HEK293 (cell line): ENCODE measurements at regions not wholly inside any gene's neighbourhood (a gene's known extent, or its start where the extent isn't known, plus 50 kb on each side); places are given as distances from the start of the nearest gene placed in this dataset.
A peak's percentile ranks its signal among the peaks of the same experiment; 100 is the strongest.
"Not testable (repeated sequence)": the region's sequence is repeated elsewhere in the genome, so short reads cannot be mapped to it uniquely, and the experiment has no call there.

Source experiments
- CTCF ChIA-PET: fragments of 350-600 bp; formaldehyde crosslinking; extraction: SDS; loops from one replicate; lab custom pipeline; 2021; ENCODE audit warnings: antibody characterized with exemption; lab: Yijun Ruan, JAX
- POLR2A ChIA-PET: fragments of 300-600 bp; formaldehyde crosslinking; extraction: SDS; loops from one replicate; lab custom pipeline; 2020; ENCODE audit warnings: antibody characterized with exemption, inconsistent platforms; lab: Yijun Ruan, JAX
- H3K27ac ChIP-seq: fragments of 200-500 bp; sonication (Bioruptor generic); 2 replicates; pipeline ENCODE4 v1.5.1; 2014; ENCODE audit warnings: low read depth, low read length, control low read depth, inconsistent platforms; ENCODE audit errors: extremely low read depth
- H3K36me3 ChIP-seq, 2 experiments: fragments of 200-500 bp in 1 of 2; sonication (Bioruptor generic) in 1 of 2; 1 replicate in 1 of 2; 2 replicates in 1 of 2; pipeline ENCODE4 v1.5.1; 2014 to 2017; ENCODE audit warnings: inconsistent platforms in 2 of 2, low read length in 2 of 2; ENCODE audit not compliant: control insufficient read depth in 2 of 2, insufficient read depth in 1 of 2
- H3K4me1 ChIP-seq: fragments of 200-500 bp; sonication (Bioruptor generic); 2 replicates; pipeline ENCODE4 v1.5.1; 2014; ENCODE audit warnings: mild to moderate bottlenecking, low read length, inconsistent platforms; ENCODE audit not compliant: control insufficient read depth, insufficient read depth
- H3K4me3 ChIP-seq: 2 replicates; pipeline ENCODE4 v1.5.1; 2011; ENCODE audit warnings: low read depth, mild to moderate bottlenecking, control low read depth, low read length, moderate library complexity
- H3K9me3 ChIP-seq: fragments of 200-500 bp; sonication (Bioruptor generic); 2 replicates; pipeline ENCODE4 v1.5.1; 2014; ENCODE audit warnings: low read depth, low read length, inconsistent platforms; ENCODE audit not compliant: control insufficient read depth, insufficient read depth
- PRDM1 ChIP-seq: fragments of 450-650 bp; formaldehyde crosslinking; IDR thresholded peaks from 2 replicates; pipeline ENCODE4; 2016; ENCODE audit warnings: missing biosample characterization, missing genetic modification characterization
- YY1 ChIP-seq: fragments of 450-650 bp; formaldehyde crosslinking; IDR thresholded peaks from 2 replicates; pipeline ENCODE4 v1.5.1; 2018; ENCODE audit warnings: missing biosample characterization, missing genetic modification characterization
- ZNF132 ChIP-seq: fragments of 450-650 bp; formaldehyde crosslinking; IDR thresholded peaks from 2 replicates; pipeline ENCODE4 v1.5.1; 2017; ENCODE audit warnings: missing biosample characterization, missing genetic modification characterization, borderline replicate concordance
- ZNF155 ChIP-seq: fragments of 450-650 bp; formaldehyde crosslinking; IDR thresholded peaks from 2 replicates; pipeline ENCODE4 v1.5.1; 2016; ENCODE audit warnings: missing biosample characterization, missing genetic modification characterization
- ZNF169 ChIP-seq: fragments of 450-650 bp; formaldehyde crosslinking; IDR thresholded peaks from 2 replicates; pipeline ENCODE4 v1.5.1; 2016; ENCODE audit warnings: missing biosample characterization, missing genetic modification characterization
- ZNF366 ChIP-seq: fragments of 450-650 bp; formaldehyde crosslinking; conservative IDR thresholded peaks from 2 replicates; pipeline ENCODE4 v1.5.1; 2016; ENCODE audit warnings: missing biosample characterization, missing genetic modification characterization
- ZNF433 ChIP-seq: fragments of 450-650 bp; formaldehyde crosslinking; IDR thresholded peaks from 2 replicates; pipeline ENCODE4 v1.5.1; 2016; ENCODE audit warnings: missing biosample characterization, missing genetic modification characterization, low read depth
- TF ChIP-seq, protein P1 (sequence below): fragments of 450-650 bp; formaldehyde crosslinking; IDR thresholded peaks from 2 replicates; pipeline ENCODE4 v1.5.1; 2016; ENCODE audit warnings: missing biosample characterization, missing genetic modification characterization
- TF ChIP-seq, protein P2 (sequence below): fragments of 450-650 bp; formaldehyde crosslinking; IDR thresholded peaks from 2 replicates; pipeline ENCODE4 v1.5.1; 2016; ENCODE audit warnings: missing biosample characterization, missing genetic modification characterization, borderline replicate concordance
- TF ChIP-seq, protein P3 (sequence below): fragments of 450-650 bp; formaldehyde crosslinking; IDR thresholded peaks from 2 replicates; pipeline ENCODE4 v1.5.1; 2016; ENCODE audit warnings: missing biosample characterization, missing genetic modification characterization

DNA sequence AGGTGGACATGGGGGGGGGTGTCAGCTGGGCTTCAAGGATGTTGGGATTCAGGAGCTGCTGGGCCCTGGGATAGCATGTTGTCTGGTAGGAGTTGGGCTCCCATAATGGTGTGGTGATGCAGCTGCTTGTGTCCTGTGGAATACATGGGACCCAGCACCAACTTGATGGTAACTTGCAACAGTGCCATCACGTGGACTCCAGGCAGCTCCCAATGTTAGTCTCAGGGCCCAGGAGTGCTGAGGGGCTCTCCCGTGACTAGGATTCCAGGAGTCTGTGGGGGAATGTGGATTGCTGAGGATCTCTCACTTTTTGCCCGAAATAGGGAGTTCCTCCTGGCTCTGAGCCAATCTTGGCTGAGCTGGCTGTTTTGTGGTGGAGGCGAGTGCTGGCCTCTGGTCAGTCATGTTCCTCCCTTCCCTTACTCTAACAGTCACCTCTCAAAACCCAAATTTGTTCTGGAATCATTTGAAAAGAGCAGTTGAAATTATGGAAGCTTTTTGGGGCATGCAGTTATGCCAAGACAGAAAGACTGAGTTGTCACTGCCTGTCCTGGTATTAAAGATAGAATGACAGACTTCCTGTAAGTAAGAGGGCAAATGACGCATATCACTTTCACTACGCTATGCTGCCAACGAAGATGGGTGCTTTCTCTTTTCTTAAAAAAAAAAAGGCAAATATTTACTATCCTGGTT lies 607.1 kb downstream of the ADCYAP1 start:
- TF ChIP-seq ZNF132 (tag by site-specific recombination) = no peak
- TF ChIP-seq ZNF366 (tag by site-specific recombination) = no peak
- TF ChIP-seq ZNF155 (tag by site-specific recombination) = no peak
- Histone ChIP-seq H3K36me3 (no peaks in the 10 kb centered on the region), H3K4me3 (no peak overlapping the region), H3K9me3 (no peaks in the 10 kb centered on the region), H3K27ac (no peak overlapping the region), H3K4me1 (no peaks in the 10 kb centered on the region)
- ChIA-PET POLR2A (no interaction called here), CTCF (no interaction called here)

DNA sequence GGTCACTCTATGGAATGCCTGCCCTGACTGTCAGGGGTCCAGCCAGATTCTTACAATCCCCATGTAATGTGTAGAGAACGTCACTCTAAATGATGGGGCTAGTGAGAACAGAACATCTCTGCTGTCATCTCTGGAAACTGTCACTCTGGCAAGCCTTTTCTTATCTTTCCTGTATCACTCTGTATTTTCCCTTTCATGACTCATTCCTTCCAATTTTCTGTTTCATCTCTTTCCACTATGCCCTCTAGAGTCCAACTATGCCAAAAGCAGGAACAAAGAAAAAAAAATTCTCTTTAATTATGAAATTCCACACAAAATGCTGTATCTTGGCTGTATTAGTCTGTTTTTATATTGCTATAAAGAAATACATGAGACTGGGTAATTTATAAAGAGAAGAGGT lies 608.8 kb downstream of the ADCYAP1 start:
- Histone ChIP-seq H3K4me1 (no peaks in the 10 kb centered on the region), H3K4me3 (no peak overlapping the region)
- ChIA-PET POLR2A (no interaction called here), CTCF (interaction anchor here (0.7 kb wide), 1 partner anchor 1228 kb away, joined by 3 read pairs; no protein-coding TSS in a partner anchor)
- no peak for TF ChIP-seq YY1 (tag by site-specific recombination)
- TF ChIP-seq ZNF433 = no peak
- TF ChIP-seq, protein P1, sequence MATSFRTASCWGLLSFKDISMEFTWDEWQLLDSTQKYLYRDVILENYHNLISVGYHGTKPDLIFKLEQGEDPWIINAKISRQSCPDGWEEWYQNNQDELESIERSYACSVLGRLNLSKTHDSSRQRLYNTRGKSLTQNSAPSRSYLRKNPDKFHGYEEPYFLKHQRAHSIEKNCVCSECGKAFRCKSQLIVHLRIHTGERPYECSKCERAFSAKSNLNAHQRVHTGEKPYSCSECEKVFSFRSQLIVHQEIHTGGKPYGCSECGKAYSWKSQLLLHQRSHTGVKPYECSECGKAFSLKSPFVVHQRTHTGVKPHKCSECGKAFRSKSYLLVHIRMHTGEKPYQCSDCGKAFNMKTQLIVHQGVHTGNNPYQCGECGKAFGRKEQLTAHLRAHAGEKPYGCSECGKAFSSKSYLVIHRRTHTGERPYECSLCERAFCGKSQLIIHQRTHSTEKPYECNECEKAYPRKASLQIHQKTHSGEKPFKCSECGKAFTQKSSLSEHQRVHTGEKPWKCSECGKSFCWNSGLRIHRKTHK = no peak
- TF ChIP-seq, protein P2, sequence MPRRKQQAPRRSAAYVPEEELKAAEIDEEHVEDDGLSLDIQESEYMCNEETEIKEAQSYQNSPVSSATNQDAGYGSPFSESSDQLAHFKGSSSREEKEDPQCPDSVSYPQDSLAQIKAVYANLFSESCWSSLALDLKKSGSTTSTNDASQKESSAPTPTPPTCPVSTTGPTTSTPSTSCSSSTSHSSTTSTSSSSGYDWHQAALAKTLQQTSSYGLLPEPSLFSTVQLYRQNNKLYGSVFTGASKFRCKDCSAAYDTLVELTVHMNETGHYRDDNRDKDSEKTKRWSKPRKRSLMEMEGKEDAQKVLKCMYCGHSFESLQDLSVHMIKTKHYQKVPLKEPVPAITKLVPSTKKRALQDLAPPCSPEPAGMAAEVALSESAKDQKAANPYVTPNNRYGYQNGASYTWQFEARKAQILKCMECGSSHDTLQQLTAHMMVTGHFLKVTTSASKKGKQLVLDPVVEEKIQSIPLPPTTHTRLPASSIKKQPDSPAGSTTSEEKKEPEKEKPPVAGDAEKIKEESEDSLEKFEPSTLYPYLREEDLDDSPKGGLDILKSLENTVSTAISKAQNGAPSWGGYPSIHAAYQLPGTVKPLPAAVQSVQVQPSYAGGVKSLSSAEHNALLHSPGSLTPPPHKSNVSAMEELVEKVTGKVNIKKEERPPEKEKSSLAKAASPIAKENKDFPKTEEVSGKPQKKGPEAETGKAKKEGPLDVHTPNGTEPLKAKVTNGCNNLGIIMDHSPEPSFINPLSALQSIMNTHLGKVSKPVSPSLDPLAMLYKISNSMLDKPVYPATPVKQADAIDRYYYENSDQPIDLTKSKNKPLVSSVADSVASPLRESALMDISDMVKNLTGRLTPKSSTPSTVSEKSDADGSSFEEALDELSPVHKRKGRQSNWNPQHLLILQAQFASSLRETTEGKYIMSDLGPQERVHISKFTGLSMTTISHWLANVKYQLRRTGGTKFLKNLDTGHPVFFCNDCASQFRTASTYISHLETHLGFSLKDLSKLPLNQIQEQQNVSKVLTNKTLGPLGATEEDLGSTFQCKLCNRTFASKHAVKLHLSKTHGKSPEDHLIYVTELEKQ (tag by site-specific recombination) = no peak
- TF ChIP-seq, protein P3, sequence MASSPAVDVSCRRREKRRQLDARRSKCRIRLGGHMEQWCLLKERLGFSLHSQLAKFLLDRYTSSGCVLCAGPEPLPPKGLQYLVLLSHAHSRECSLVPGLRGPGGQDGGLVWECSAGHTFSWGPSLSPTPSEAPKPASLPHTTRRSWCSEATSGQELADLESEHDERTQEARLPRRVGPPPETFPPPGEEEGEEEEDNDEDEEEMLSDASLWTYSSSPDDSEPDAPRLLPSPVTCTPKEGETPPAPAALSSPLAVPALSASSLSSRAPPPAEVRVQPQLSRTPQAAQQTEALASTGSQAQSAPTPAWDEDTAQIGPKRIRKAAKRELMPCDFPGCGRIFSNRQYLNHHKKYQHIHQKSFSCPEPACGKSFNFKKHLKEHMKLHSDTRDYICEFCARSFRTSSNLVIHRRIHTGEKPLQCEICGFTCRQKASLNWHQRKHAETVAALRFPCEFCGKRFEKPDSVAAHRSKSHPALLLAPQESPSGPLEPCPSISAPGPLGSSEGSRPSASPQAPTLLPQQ = no peak
- no peak for TF ChIP-seq ZNF169 (tag by site-specific recombination)
- peak; percentile 13; the same call in 1 of the 2 replicates for TF ChIP-seq PRDM1 (tag by site-specific recombination)
- TF ChIP-seq, all 188 proteins: peak for 1
- Histone ChIP-seq H3K9me3 (no peaks in the 10 kb centered on the region), H3K27ac (no peak overlapping the region), H3K36me3 (no peaks in the 10 kb centered on the region)

DNA sequence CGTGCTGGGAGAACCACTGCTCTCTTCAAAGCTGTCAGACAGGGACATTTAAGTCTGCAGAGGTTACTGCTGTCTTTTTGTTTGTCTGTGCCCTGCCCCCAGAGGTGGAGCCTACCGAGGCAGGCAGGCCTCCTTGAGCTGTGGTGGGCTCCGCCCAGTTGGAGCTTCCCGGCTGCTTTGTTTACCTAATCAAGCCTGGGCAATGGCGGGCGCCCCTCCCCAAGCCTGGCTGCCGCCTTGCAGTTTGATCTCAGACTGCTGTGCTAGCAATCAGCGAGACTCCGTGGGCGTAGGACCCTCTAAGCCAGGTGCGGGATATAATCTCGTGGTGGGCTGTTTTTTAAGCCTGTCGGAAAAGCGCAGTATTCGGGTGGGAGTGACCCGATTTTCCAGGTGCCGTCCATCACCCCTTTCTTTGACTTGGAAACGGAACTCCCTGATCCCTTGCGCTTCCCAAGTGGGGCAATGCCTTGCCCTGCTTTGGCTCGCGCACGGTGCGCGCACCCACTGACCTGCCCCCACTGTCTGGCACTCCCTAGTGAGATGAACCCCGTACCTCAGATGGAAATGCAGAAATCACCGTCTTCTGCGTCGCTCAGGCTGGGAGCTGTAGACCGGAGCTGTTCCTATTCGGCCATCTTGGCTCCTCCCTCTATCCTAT lies 617.0 kb downstream of the ADCYAP1 start:
- H3K9me3 ChIP-seq, POLR2A ChIA-PET, H3K4me3 ChIP-seq, H3K4me1 ChIP-seq, H3K27ac ChIP-seq, H3K36me3 ChIP-seq: not testable (repeated sequence)
- CTCF ChIA-PET = interaction anchor here (0.6 kb wide), 1 partner anchor 1025 kb away, joined by 3 read pairs; no protein-coding TSS in a partner anchor
